SK-N-MC (cell line): ENCODE measurements at regions not wholly inside any gene's neighbourhood (a gene's known extent, or its start where the extent isn't known, plus 50 kb on each side); places are given as distances from the start of the nearest gene placed in this dataset.

Experiments used
- EZH2 ChIP-seq: fragments of 200-600 bp; sonication (generic); IDR thresholded peaks from one replicate; pipeline ENCODE4 v1.6.1; 2017; ENCODE audit warnings: antibody characterized with exemption
- FOXP2 ChIP-seq: optimal IDR thresholded peaks from 2 replicates; pipeline ENCODE3; 2011; ENCODE audit warnings: mild to moderate bottlenecking, moderate library complexity; ENCODE audit not compliant: insufficient read depth; ENCODE audit errors: extremely low read length, control extremely low read depth
- POLR2AphosphoS5 ChIP-seq: IDR thresholded peaks from 2 replicates; pipeline ENCODE4 v1.6.1; 2012; ENCODE audit warnings: mild to moderate bottlenecking, low read depth, low read length, borderline replicate concordance

GRCh38 chr1:234674218-234674815 is 64.3 kb upstream of the IRF2BP2 start:
- TF ChIP-seq EZH2 = no peak
- no peak for TF ChIP-seq POLR2AphosphoS5
- no peak for TF ChIP-seq FOXP2
